WTC11 (cell line): ENCODE measurements at regions not wholly inside any gene's neighbourhood (a gene's known extent, or its start where the extent isn't known, plus 50 kb on each side); places are given as distances from the start of the nearest gene placed in this dataset.

Experiments used
- ATAC-seq: fragments of 200-7000 bp; cut with Tn5 transposase; 2 replicates; pipeline ENCODE4 v1.10.0; 2021; ENCODE audit warnings: mild to moderate bottlenecking, moderate library complexity
- CTCF ChIA-PET: fragments of 300-600 bp; sonication (Branson Sonifier 250); formaldehyde crosslinking; loops from one replicate; lab custom pipeline; 2021; ENCODE audit warnings: antibody characterized with exemption; lab: Charles Lee
- POLR2A ChIA-PET: fragments of 350-600 bp; sonication (Branson Sonifier 250); formaldehyde crosslinking; loops from one replicate; lab custom pipeline; 2021; ENCODE audit warnings: antibody characterized with exemption; lab: Charles Lee
- DNase-seq: peaks from one replicate; pipeline ENCODE4 v3.0.0; 2021; ENCODE audit warnings: low spot score
- H3K27ac Mint-ChIP-seq: 2 replicates; pipeline ENCODE4 v1.8.0; 2021; ENCODE audit warnings: mixed read lengths
- H3K27me3 Mint-ChIP-seq: 2 replicates; pipeline ENCODE4 v1.8.0; 2021; ENCODE audit warnings: low read depth, mild to moderate bottlenecking, moderate library complexity, mixed read lengths
- H3K36me3 Mint-ChIP-seq: 2 replicates; pipeline ENCODE4 v1.8.0; 2021; ENCODE audit warnings: mixed read lengths
- H3K4me1 Mint-ChIP-seq: 2 replicates; pipeline ENCODE4 v1.8.0; 2022; ENCODE audit warnings: mixed read lengths
- H3K4me3 Mint-ChIP-seq: 2 replicates; pipeline ENCODE4 v1.8.0; 2021; ENCODE audit warnings: mild to moderate bottlenecking, moderate library complexity, mixed read lengths
- H3K9me3 Mint-ChIP-seq: 2 replicates; pipeline ENCODE4 v1.8.0; 2021; ENCODE audit warnings: mixed read lengths
- CREM ChIP-seq: sonication (generic); formaldehyde crosslinking; IDR thresholded peaks from 2 replicates; pipeline ENCODE4 v1.8.1; 2022; ENCODE audit warnings: mild to moderate bottlenecking, missing genetic modification reagents, moderate library complexity
- FOXK1 ChIP-seq: sonication (generic); formaldehyde crosslinking; IDR thresholded peaks from 2 replicates; pipeline ENCODE4 v1.8.0; 2022; ENCODE audit warnings: mild to moderate bottlenecking, moderate library complexity, missing genetic modification reagents
- GABPB1 ChIP-seq: sonication (generic); formaldehyde crosslinking; IDR thresholded peaks from 2 replicates; pipeline ENCODE4 v1.8.1; 2023; ENCODE audit warnings: mild to moderate bottlenecking, missing genetic modification reagents
- GTF2I ChIP-seq: fragments of 250-450 bp; sonication (Bioruptor Pico); conservative IDR thresholded peaks from 2 replicates; pipeline ENCODE4 v1.4.0; 2021; ENCODE audit warnings: mild to moderate bottlenecking
- IRF2 ChIP-seq: sonication (generic); formaldehyde crosslinking; IDR thresholded peaks from 2 replicates; pipeline ENCODE4 v1.8.0; 2022; ENCODE audit warnings: low read depth, missing genetic modification reagents, borderline replicate concordance
- JAZF1 ChIP-seq: fragments of 250-450 bp; sonication (Bioruptor Pico); IDR thresholded peaks from 2 replicates; pipeline ENCODE4 v1.9.0; 2021; ENCODE audit warnings: moderate library complexity, mild to moderate bottlenecking, inconsistent platforms
- NFATC4 ChIP-seq: fragments of 250-450 bp; sonication (Bioruptor Pico); IDR thresholded peaks from 2 replicates; pipeline ENCODE4 v1.9.0; 2021; ENCODE audit warnings: mild to moderate bottlenecking
- NR1H2 ChIP-seq: sonication (generic); formaldehyde crosslinking; IDR thresholded peaks from 2 replicates; pipeline ENCODE4 v1.9.0; 2021; ENCODE audit warnings: mild to moderate bottlenecking, moderate library complexity, missing genetic modification reagents
- NR3C1 ChIP-seq: sonication (generic); formaldehyde crosslinking; conservative IDR thresholded peaks from 2 replicates; pipeline ENCODE4 v1.8.1; 2023; ENCODE audit warnings: low read depth, mild to moderate bottlenecking, missing genetic modification reagents
- PRRX2 ChIP-seq: fragments of 250-450 bp; sonication (Bioruptor Pico); IDR thresholded peaks from 2 replicates; pipeline ENCODE4 v1.8.0; 2021; ENCODE audit warnings: mild to moderate bottlenecking
- SOX15 ChIP-seq: fragments of 250-450 bp; sonication (Bioruptor Pico); IDR thresholded peaks from 2 replicates; pipeline ENCODE4 v1.9.0; 2021; ENCODE audit warnings: mild to moderate bottlenecking
- TP53 ChIP-seq: sonication (generic); formaldehyde crosslinking; IDR thresholded peaks from 2 replicates; pipeline ENCODE4 v1.8.1; 2023; ENCODE audit warnings: mild to moderate bottlenecking, missing genetic modification reagents
- ZNF423 ChIP-seq: fragments of 250-450 bp; sonication (Bioruptor Pico); IDR thresholded peaks from 2 replicates; pipeline ENCODE4 v2.1.2; 2022; ENCODE audit warnings: mild to moderate bottlenecking, moderate library complexity
- ZNF671 ChIP-seq: fragments of 250-450 bp; sonication (Bioruptor Pico); IDR thresholded peaks from 2 replicates; pipeline ENCODE4 v1.8.0; 2021; ENCODE audit warnings: mild to moderate bottlenecking
- TF ChIP-seq, protein P1 (sequence below): fragments of 250-450 bp; sonication (Bioruptor Pico); IDR thresholded peaks from 2 replicates; pipeline ENCODE4 v1.9.0; 2021; ENCODE audit warnings: mild to moderate bottlenecking, borderline replicate concordance
- TF ChIP-seq, protein P2 (sequence below): sonication (generic); formaldehyde crosslinking; IDR thresholded peaks from 2 replicates; pipeline ENCODE4 v1.8.1; 2023; ENCODE audit warnings: mild to moderate bottlenecking, moderate library complexity, missing genetic modification reagents
- TF ChIP-seq, protein P3 (sequence below): sonication (generic); formaldehyde crosslinking; IDR thresholded peaks from 2 replicates; pipeline ENCODE4 v1.8.1; 2022; ENCODE audit warnings: missing genetic modification reagents, borderline replicate concordance
- TF ChIP-seq, protein P4 (sequence below): sonication (generic); formaldehyde crosslinking; IDR thresholded peaks from 2 replicates; pipeline ENCODE4 v1.8.1; 2023; ENCODE audit warnings: mild to moderate bottlenecking, missing genetic modification reagents, borderline replicate concordance
- TF ChIP-seq, protein P5 (sequence below): sonication (generic); formaldehyde crosslinking; IDR thresholded peaks from 2 replicates; pipeline ENCODE4 v1.8.1; 2022; ENCODE audit warnings: low read depth, missing genetic modification reagents, borderline replicate concordance
- TF ChIP-seq, protein P6 (sequence below): sonication (generic); formaldehyde crosslinking; IDR thresholded peaks from 2 replicates; pipeline ENCODE4 v1.8.0; 2022; ENCODE audit warnings: mild to moderate bottlenecking, missing genetic modification reagents

DNA sequence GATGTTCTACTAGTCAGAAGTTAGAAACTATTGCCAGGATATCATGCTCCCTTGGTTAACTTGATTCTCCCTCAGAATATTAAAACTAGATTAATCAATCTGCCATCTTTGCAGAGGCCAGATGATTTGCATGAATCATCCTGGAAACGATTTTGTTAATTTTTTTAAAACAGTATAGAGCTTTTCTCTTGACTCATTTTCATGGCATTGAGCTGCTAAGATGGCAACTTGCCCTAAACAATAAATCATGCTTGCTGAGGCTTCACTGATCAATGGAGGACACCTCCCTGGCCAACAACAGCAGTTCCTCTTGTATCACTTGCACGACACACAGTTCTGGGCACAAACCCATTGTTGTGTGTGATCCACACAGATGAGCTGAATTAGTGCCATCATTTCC, 109.1 kb downstream of the COL6A6 start:
- Mint-ChIP-seq H3K9me3 (no peaks in the 10 kb centered on the region), H3K27me3 (no peaks in the 10 kb centered on the region; the same call in 1 of the 2 replicates), H3K27ac (no peak overlapping the region), H3K36me3 (no peaks in the 10 kb centered on the region), H3K4me3 (no peak overlapping the region), H3K4me1 (no peaks in the 10 kb centered on the region)
- CTCF ChIA-PET = interaction anchor here (1.0 to 1.2 kb wide), 2 partner anchors 87 to 350 kb away, joined by 3 to 4 read pairs; no protein-coding TSS in a partner anchor
- ATAC-seq = no peak
- DNase-seq = no peak
- TF ChIP-seq CREM (CRISPR knock-in tag) (no peak), PRRX2 (CRISPR knock-in tag) (no peak), GABPB1 (CRISPR knock-in tag) (no peak), TP53 (CRISPR knock-in tag) (no peak), NFATC4 (no peak), NR1H2 (no peak), SOX15 (no peak), IRF2 (no peak), JAZF1 (CRISPR knock-in tag) (no peak), FOXK1 (CRISPR knock-in tag) (no peak)
- TF ChIP-seq, protein P1, sequence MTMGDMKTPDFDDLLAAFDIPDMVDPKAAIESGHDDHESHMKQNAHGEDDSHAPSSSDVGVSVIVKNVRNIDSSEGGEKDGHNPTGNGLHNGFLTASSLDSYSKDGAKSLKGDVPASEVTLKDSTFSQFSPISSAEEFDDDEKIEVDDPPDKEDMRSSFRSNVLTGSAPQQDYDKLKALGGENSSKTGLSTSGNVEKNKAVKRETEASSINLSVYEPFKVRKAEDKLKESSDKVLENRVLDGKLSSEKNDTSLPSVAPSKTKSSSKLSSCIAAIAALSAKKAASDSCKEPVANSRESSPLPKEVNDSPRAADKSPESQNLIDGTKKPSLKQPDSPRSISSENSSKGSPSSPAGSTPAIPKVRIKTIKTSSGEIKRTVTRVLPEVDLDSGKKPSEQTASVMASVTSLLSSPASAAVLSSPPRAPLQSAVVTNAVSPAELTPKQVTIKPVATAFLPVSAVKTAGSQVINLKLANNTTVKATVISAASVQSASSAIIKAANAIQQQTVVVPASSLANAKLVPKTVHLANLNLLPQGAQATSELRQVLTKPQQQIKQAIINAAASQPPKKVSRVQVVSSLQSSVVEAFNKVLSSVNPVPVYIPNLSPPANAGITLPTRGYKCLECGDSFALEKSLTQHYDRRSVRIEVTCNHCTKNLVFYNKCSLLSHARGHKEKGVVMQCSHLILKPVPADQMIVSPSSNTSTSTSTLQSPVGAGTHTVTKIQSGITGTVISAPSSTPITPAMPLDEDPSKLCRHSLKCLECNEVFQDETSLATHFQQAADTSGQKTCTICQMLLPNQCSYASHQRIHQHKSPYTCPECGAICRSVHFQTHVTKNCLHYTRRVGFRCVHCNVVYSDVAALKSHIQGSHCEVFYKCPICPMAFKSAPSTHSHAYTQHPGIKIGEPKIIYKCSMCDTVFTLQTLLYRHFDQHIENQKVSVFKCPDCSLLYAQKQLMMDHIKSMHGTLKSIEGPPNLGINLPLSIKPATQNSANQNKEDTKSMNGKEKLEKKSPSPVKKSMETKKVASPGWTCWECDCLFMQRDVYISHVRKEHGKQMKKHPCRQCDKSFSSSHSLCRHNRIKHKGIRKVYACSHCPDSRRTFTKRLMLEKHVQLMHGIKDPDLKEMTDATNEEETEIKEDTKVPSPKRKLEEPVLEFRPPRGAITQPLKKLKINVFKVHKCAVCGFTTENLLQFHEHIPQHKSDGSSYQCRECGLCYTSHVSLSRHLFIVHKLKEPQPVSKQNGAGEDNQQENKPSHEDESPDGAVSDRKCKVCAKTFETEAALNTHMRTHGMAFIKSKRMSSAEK (CRISPR knock-in tag) = no peak
- TF ChIP-seq, protein P2, sequence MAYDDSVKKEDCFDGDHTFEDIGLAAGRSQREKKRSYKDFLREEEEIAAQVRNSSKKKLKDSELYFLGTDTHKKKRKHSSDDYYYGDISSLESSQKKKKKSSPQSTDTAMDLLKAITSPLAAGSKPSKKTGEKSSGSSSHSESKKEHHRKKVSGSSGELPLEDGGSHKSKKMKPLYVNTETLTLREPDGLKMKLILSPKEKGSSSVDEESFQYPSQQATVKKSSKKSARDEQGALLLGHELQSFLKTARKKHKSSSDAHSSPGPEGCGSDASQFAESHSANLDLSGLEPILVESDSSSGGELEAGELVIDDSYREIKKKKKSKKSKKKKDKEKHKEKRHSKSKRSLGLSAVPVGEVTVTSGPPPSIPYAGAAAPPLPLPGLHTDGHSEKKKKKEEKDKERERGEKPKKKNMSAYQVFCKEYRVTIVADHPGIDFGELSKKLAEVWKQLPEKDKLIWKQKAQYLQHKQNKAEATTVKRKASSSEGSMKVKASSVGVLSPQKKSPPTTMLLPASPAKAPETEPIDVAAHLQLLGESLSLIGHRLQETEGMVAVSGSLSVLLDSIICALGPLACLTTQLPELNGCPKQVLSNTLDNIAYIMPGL (CRISPR knock-in tag) = no peak
- POLR2A ChIA-PET = no interaction called here

DNA sequence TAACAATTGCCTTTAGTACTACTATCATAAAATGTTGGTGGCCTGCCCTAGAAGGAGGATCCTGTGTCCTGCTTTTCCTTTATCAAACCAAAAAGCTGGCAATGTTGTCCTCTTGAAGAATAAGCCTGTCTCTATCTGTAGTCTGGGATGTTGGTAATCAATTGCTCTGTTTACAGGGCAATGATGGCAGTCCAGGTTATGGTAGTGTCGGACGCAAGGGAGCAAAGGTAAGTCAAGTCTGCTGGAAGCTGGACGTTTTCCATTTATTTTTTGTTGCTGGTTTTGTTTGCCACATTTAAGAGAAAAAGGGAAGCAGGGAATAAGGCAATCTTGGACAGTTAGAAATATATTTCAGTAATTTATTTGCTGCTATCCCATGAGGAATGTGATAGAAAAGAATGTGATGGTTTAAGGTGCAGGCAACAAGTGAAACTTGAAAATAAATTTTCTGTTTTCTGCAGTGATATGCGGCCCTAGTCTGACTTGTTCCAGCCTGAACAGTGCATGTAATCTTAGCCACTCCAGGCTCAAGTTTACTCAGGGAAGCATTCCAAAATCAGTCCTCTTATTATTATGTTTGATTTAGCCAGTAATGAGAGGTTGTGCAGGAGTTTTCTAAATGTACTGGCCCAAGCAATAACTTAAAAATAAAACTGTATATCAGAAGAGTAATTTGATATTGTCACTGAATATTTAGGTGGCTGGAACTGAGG, 110.3 kb downstream of the COL6A6 start:
- no peak for ATAC-seq
- no peaks in the 10 kb centered on the region for H3K4me1 Mint-ChIP-seq
- POLR2A ChIA-PET = no interaction called here
- TF ChIP-seq, protein P3, sequence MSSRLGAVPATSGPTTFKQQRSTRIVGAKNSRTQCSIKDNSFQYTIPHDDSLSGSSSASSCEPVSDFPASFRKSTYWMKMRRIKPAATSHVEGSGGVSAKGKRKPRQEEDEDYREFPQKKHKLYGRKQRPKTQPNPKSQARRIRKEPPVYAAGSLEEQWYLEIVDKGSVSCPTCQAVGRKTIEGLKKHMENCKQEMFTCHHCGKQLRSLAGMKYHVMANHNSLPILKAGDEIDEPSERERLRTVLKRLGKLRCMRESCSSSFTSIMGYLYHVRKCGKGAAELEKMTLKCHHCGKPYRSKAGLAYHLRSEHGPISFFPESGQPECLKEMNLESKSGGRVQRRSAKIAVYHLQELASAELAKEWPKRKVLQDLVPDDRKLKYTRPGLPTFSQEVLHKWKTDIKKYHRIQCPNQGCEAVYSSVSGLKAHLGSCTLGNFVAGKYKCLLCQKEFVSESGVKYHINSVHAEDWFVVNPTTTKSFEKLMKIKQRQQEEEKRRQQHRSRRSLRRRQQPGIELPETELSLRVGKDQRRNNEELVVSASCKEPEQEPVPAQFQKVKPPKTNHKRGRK (CRISPR knock-in tag) = no peak
- TF ChIP-seq GTF2I (CRISPR knock-in tag) (no peak), ZNF423 (no peak), NR3C1 (no peak), ZNF671 (CRISPR knock-in tag) (no peak)
- TF ChIP-seq, protein P4, sequence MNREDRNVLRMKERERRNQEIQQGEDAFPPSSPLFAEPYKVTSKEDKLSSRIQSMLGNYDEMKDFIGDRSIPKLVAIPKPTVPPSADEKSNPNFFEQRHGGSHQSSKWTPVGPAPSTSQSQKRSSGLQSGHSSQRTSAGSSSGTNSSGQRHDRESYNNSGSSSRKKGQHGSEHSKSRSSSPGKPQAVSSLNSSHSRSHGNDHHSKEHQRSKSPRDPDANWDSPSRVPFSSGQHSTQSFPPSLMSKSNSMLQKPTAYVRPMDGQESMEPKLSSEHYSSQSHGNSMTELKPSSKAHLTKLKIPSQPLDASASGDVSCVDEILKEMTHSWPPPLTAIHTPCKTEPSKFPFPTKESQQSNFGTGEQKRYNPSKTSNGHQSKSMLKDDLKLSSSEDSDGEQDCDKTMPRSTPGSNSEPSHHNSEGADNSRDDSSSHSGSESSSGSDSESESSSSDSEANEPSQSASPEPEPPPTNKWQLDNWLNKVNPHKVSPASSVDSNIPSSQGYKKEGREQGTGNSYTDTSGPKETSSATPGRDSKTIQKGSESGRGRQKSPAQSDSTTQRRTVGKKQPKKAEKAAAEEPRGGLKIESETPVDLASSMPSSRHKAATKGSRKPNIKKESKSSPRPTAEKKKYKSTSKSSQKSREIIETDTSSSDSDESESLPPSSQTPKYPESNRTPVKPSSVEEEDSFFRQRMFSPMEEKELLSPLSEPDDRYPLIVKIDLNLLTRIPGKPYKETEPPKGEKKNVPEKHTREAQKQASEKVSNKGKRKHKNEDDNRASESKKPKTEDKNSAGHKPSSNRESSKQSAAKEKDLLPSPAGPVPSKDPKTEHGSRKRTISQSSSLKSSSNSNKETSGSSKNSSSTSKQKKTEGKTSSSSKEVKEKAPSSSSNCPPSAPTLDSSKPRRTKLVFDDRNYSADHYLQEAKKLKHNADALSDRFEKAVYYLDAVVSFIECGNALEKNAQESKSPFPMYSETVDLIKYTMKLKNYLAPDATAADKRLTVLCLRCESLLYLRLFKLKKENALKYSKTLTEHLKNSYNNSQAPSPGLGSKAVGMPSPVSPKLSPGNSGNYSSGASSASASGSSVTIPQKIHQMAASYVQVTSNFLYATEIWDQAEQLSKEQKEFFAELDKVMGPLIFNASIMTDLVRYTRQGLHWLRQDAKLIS (CRISPR knock-in tag) = no peak
- TF ChIP-seq, protein P5, sequence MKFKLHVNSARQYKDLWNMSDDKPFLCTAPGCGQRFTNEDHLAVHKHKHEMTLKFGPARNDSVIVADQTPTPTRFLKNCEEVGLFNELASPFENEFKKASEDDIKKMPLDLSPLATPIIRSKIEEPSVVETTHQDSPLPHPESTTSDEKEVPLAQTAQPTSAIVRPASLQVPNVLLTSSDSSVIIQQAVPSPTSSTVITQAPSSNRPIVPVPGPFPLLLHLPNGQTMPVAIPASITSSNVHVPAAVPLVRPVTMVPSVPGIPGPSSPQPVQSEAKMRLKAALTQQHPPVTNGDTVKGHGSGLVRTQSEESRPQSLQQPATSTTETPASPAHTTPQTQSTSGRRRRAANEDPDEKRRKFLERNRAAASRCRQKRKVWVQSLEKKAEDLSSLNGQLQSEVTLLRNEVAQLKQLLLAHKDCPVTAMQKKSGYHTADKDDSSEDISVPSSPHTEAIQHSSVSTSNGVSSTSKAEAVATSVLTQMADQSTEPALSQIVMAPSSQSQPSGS (CRISPR knock-in tag) = no peak
- TF ChIP-seq, protein P6, sequence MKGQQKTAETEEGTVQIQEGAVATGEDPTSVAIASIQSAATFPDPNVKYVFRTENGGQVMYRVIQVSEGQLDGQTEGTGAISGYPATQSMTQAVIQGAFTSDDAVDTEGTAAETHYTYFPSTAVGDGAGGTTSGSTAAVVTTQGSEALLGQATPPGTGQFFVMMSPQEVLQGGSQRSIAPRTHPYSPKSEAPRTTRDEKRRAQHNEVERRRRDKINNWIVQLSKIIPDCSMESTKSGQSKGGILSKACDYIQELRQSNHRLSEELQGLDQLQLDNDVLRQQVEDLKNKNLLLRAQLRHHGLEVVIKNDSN (CRISPR knock-in tag) = no peak
- TF ChIP-seq, protein P2 (CRISPR knock-in tag) = no peak

More for the DNA sequence above, 110.3 kb downstream of the COL6A6 start:
- Mint-ChIP-seq H3K27me3 (no peaks in the 10 kb centered on the region; the same call in 1 of the 2 replicates), H3K9me3 (no peaks in the 10 kb centered on the region), H3K4me3 (no peak overlapping the region), H3K36me3 (no peaks in the 10 kb centered on the region), H3K27ac (no peak overlapping the region)
- no peak for DNase-seq
- CTCF ChIA-PET = interaction anchor here (1.2 kb wide), 1 partner anchor 351 kb away, joined by 4 read pairs; no protein-coding TSS in a partner anchor
